MCF 10A (cell line): ENCODE measurements at regions not wholly inside any gene's neighbourhood (a gene's known extent, or its start where the extent isn't known, plus 50 kb on each side); places are given as distances from the start of the nearest gene placed in this dataset.

Experiments
- BruUV-seq: library from RNA; stranded (reverse); fragments of 400-500 nt; replicated peaks from 2 replicates; lab custom pipeline; 2021; lab: Mats Ljungman, UMichigan
- CTCF ChIA-PET: fragments of 300-600 bp; sonication (Branson Sonifier 250); formaldehyde crosslinking; extraction: SDS; loops from one replicate; lab custom pipeline; 2021; ENCODE audit warnings: antibody characterized with exemption, inconsistent platforms; lab: Yijun Ruan, JAX
- POLR2A ChIA-PET: fragments of 300-600, 350-650 bp; sonication (Branson Sonifier 250); formaldehyde crosslinking; extraction: SDS; loops from one replicate; lab custom pipeline; 2020; ENCODE audit warnings: antibody characterized with exemption, inconsistent platforms; lab: Yijun Ruan, JAX
- DNase-seq: peaks from one replicate; pipeline ENCODE4 v3.0.0-alpha.2; 2018; ENCODE audit not compliant: unreplicated experiment
- H3K27ac Mint-ChIP-seq: one replicate; pipeline ENCODE4 v1.8.0; 2022; ENCODE audit warnings: mild to moderate bottlenecking, low read depth, mixed read lengths; ENCODE audit not compliant: unreplicated experiment
- H3K27me3 Mint-ChIP-seq: one replicate; pipeline ENCODE4 v1.8.0; 2022; ENCODE audit warnings: mixed read lengths; ENCODE audit not compliant: insufficient read depth, unreplicated experiment
- H3K36me3 Mint-ChIP-seq: one replicate; pipeline ENCODE4 v1.8.0; 2022; ENCODE audit warnings: mild to moderate bottlenecking, moderate library complexity, mixed read lengths; ENCODE audit not compliant: insufficient read depth, unreplicated experiment
- H3K4me1 Mint-ChIP-seq: one replicate; pipeline ENCODE4 v1.8.0; 2022; ENCODE audit warnings: mixed read lengths; ENCODE audit not compliant: insufficient read depth, unreplicated experiment
- H3K4me3 Mint-ChIP-seq: one replicate; pipeline ENCODE4 v1.8.0; 2022; ENCODE audit warnings: mild to moderate bottlenecking, moderate library complexity, mixed read lengths; ENCODE audit not compliant: unreplicated experiment
- H3K9me3 Mint-ChIP-seq: one replicate; pipeline ENCODE4 v1.8.0; 2022; ENCODE audit warnings: mixed read lengths; ENCODE audit not compliant: unreplicated experiment
- intact Hi-C: fragments of 100-400 bp; cut with micrococcal nuclease; formaldehyde crosslinking; loops from 2 replicates; pipeline ENCODE4 v1.14.1; 2022
- TF ChIP-seq, protein P1 (sequence below): fragments of 200-600 bp; IDR thresholded peaks from one replicate; pipeline ENCODE4 v1.8.0; 2022; ENCODE audit warnings: antibody characterized with exemption, mild to moderate bottlenecking; ENCODE audit not compliant: unreplicated experiment

DNA sequence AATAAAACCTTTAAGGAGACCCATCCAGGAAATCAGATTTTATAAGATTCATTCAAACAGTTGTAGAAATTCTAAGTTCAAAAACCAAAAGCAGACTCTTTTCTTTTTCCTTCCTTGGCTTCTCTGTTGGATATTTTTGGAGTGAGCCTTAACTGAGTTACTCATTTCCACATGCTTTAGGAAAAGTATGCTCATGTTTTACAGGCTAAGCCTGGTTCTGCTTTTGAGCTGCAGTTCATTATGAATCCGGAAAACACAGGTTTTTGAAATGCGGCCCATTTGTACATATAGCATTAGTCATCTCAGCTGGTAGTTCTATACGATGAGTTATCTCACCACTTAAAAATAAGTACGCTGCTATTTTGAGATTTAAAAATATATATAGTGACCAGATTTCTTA, 156.6 kb upstream of the DMRT1 start:
- H3K36me3 Mint-ChIP-seq: peaks cover 24% of the 10 kb centered on the region
- POLR2A ChIA-PET: interaction anchor here (0.6 to 4.7 kb wide), 26 partner anchors 11 to 249 kb away, joined by 3 to 139 read pairs (median 4); no protein-coding TSS in a partner anchor
- peak; percentile 81 for DNase-seq
- intact Hi-C loops: loop anchor here (2.0 to 5.0 kb wide), 2 partner anchors 54 to 67 kb away; no protein-coding TSS in a partner anchor
- H3K4me3 Mint-ChIP-seq: peak overlapping the region; percentile 57
- BruUV-seq: no TSS peak
- no peaks in the 10 kb centered on the region for H3K9me3 Mint-ChIP-seq
- H3K4me1 Mint-ChIP-seq: peaks cover 51% of the 10 kb centered on the region
- TF ChIP-seq, protein P1, sequence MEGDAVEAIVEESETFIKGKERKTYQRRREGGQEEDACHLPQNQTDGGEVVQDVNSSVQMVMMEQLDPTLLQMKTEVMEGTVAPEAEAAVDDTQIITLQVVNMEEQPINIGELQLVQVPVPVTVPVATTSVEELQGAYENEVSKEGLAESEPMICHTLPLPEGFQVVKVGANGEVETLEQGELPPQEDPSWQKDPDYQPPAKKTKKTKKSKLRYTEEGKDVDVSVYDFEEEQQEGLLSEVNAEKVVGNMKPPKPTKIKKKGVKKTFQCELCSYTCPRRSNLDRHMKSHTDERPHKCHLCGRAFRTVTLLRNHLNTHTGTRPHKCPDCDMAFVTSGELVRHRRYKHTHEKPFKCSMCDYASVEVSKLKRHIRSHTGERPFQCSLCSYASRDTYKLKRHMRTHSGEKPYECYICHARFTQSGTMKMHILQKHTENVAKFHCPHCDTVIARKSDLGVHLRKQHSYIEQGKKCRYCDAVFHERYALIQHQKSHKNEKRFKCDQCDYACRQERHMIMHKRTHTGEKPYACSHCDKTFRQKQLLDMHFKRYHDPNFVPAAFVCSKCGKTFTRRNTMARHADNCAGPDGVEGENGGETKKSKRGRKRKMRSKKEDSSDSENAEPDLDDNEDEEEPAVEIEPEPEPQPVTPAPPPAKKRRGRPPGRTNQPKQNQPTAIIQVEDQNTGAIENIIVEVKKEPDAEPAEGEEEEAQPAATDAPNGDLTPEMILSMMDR: no peak
- no peaks in the 10 kb centered on the region for H3K27me3 Mint-ChIP-seq
- H3K27ac Mint-ChIP-seq: peak overlapping the region; percentile 93
- CTCF ChIA-PET: interaction anchor here (0.9 to 2.3 kb wide), 6 partner anchors 9 to 72 kb away, joined by 3 to 8 read pairs (median 4); no protein-coding TSS in a partner anchor

DNA sequence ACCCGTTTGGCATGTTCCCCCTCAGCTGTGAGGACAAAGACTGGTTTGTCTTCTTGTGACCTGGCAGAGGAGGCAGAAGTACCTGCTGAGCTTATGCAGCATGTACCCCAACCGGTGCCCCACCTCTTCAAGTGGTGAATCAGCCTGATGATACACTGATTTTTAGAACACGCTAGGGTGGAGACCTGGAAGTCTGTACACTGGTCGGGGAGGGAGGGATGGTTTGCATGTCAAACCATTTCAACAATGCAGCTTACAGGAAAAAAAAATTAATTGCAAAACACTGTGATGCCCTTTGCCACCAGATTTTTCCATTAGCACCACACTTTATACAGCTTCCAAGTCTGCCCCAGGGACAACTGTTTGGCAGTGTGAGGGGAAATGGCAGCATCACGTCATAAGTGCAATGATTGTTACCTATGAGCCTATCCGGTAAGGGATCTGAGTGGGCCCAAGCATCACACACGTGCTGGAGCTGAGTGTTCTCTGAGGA, 155.1 kb upstream of the DMRT1 start:
- peak overlapping the region; percentile 59 for H3K4me3 Mint-ChIP-seq
- H3K9me3 Mint-ChIP-seq: no peaks in the 10 kb centered on the region

DNA sequence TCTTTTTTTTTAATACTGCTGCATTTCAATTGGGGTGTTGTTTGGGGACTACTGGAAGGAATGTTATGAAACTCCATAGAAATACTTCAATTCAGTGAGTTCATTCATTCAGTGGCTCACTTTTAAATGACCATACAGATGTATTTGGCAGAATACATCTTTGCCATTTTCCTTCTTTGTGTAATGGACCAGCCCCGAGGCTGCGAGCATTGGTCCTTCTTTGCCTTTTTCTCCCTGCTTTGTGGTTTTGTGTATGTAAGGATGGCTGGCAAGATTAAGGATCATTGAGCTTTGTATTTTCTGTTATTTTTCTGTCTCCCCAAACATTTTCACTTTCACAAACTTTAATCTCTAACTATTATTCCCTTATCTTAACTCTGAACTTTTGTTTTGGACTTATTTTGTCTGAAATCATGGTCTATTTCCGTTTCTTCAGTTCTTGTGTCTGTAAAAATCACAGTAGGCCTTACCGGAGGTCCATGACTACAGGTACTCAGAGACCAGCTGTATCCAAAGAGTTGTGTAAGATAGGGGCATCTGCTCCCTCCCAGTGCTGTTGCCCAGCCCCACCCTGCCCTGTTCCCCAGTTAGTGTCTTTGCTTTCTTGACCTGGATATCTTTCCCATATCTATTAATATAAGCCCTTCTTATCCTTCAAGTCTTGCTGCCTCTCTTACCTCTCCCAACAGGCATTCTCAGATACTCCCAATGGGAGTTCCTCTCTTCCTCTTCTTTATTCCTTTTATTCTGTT, 154.3 kb upstream of the DMRT1 start:
- peak overlapping the region; percentile 59 for H3K4me3 Mint-ChIP-seq
- peaks cover 25% of the 10 kb centered on the region for H3K36me3 Mint-ChIP-seq
- no peaks in the 10 kb centered on the region for H3K27me3 Mint-ChIP-seq
- no peaks in the 10 kb centered on the region for H3K9me3 Mint-ChIP-seq
- H3K27ac Mint-ChIP-seq: peak overlapping the region; percentile 87
- POLR2A ChIA-PET: interaction anchor here (0.6 to 4.7 kb wide), 15 partner anchors 8 to 249 kb away, joined by 3 to 139 read pairs (median 8); partner anchors contain the start of gene KANK1
- BruUV-seq: TSS peak; percentile 64
- H3K4me1 Mint-ChIP-seq: peaks cover 51% of the 10 kb centered on the region
- TF ChIP-seq, protein P1: no peak
- CTCF ChIA-PET: interaction anchor here (0.6 to 2.3 kb wide), 6 partner anchors 10 to 240 kb away, joined by 3 to 10 read pairs (median 4); no protein-coding TSS in a partner anchor
- intact Hi-C loops: loop anchor here (5.0 kb wide), 1 partner anchor 65 kb away; no protein-coding TSS in a partner anchor
- no peak for DNase-seq

More for the DNA sequence above, 155.1 kb upstream of the DMRT1 start:
- TF ChIP-seq, protein P1: no peak
- Mint-ChIP-seq H3K27me3 (no peaks in the 10 kb centered on the region), H3K4me1 (peaks cover 51% of the 10 kb centered on the region), H3K27ac (peak overlapping the region; percentile 87), H3K36me3 (peaks cover 22% of the 10 kb centered on the region)
- CTCF ChIA-PET: interaction anchor here (0.6 to 2.3 kb wide), 7 partner anchors 10 to 240 kb away, joined by 3 to 10 read pairs (median 3); no protein-coding TSS in a partner anchor
- BruUV-seq: no TSS peak
- intact Hi-C loops: loop anchor here (1.0 to 5.0 kb wide), 2 partner anchors 8 to 66 kb away; no protein-coding TSS in a partner anchor
- DNase-seq: peak; percentile 73
- POLR2A ChIA-PET: interaction anchor here (0.7 to 4.7 kb wide), 25 partner anchors 9 to 251 kb away, joined by 3 to 139 read pairs (median 6); partner anchors contain the start of gene KANK1

DNA sequence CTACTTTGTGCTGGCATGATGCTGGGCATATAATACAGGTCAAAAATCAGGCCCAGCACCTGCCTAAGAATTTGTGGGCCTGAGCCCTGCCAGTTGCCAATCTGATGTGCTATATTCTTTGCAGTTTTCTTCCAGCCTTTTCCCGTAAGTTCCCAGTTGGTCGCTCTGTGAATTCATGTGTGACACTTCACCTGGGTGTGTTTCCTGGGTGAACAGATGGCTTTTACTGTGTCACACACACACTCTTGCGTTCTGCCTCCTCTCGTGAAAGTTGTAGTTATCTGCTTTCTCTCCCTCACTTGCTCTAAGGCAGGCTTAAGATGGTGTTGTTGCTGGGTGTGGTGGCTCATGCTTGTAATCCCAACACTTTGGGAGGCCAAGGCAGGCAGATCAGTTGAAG, 153.5 kb upstream of the DMRT1 start:
- intact Hi-C loops: loop anchor here (5.0 kb wide), 1 partner anchor 64 kb away; no protein-coding TSS in a partner anchor
- H3K36me3 Mint-ChIP-seq: peaks cover 25% of the 10 kb centered on the region

More for the DNA sequence above, 153.5 kb upstream of the DMRT1 start:
- Mint-ChIP-seq H3K9me3 (no peaks in the 10 kb centered on the region), H3K4me1 (peaks cover 49% of the 10 kb centered on the region), H3K4me3 (peak overlapping the region; percentile 59), H3K27me3 (no peaks in the 10 kb centered on the region), H3K27ac (peak overlapping the region; percentile 87)
- BruUV-seq: no TSS peak
- TF ChIP-seq, protein P1: no peak
- no peak for DNase-seq
- POLR2A ChIA-PET: interaction anchor here (0.6 kb wide), 1 partner anchor 21 kb away, joined by 5 read pairs; no protein-coding TSS in a partner anchor
- CTCF ChIA-PET: no interaction called here
